ENCODE measurements at regions not wholly inside any gene's neighbourhood (a gene's known extent, or its start where the extent isn't known, plus 50 kb on each side); places are given as distances from the start of the nearest gene placed in this dataset.

GRCh38 chr4:3826247-3827172 is 60.3 kb downstream of the ADRA2C start:
- TF ChIP-seq CTCF (IDR thresholded peaks at IDR 0.05; ENCODE audit: borderline replicate concordance) = no peak
- Histone ChIP-seq H3K9me3 (replicated peaks) (no peaks in the 10 kb centered on the region), H3K36me3 (no peaks in the 10 kb centered on the region), H3K27ac (replicated peaks) (no peak overlapping the region), H3K4me3 (no peak overlapping the region), H3K27me3 (ENCODE audit: low read depth) (peaks cover 33% of the 10 kb centered on the region), H3K4me1 (peaks cover 18% of the 10 kb centered on the region)
- DNase-seq = no peak
- intact Hi-C loops (cut with micrococcal nuclease) = no loop called here

- intact Hi-C loops (cut with micrococcal nuclease) = no loop called here
- peaks cover 25% of the 10 kb centered on the region for H3K27me3 ChIP-seq (ENCODE audit: low read depth)
- DNase-seq = peak; percentile 85
- no peaks in the 10 kb centered on the region for H3K36me3 ChIP-seq
- H3K9me3 ChIP-seq (replicated peaks) = no peaks in the 10 kb centered on the region
- peak overlapping the region; percentile 82 for H3K27ac ChIP-seq (replicated peaks)
- TF ChIP-seq CTCF (IDR thresholded peaks at IDR 0.05; ENCODE audit: borderline replicate concordance) = no peak
- peaks cover 18% of the 10 kb centered on the region for H3K4me1 ChIP-seq
- peak overlapping the region; percentile 35 for H3K4me3 ChIP-seq
Measured at GRCh38 chr4:3827616-3828492, 61.7 kb downstream of the ADRA2C start.

GRCh38 chr4:3828546-3828945 is 62.4 kb downstream of the ADRA2C start:
- Histone ChIP-seq H3K9me3 (replicated peaks) (no peaks in the 10 kb centered on the region), H3K4me1 (peaks cover 18% of the 10 kb centered on the region), H3K27ac (replicated peaks) (no peak overlapping the region), H3K36me3 (no peaks in the 10 kb centered on the region), H3K27me3 (ENCODE audit: low read depth) (peaks cover 32% of the 10 kb centered on the region), H3K4me3 (no peak overlapping the region)
- no peak for DNase-seq
- intact Hi-C loops (cut with micrococcal nuclease) = no loop called here
- TF ChIP-seq CTCF (IDR thresholded peaks at IDR 0.05; ENCODE audit: borderline replicate concordance) = no peak

- Histone ChIP-seq H3K27me3 (ENCODE audit: low read depth) (peaks cover 40% of the 10 kb centered on the region), H3K4me1 (peaks cover 18% of the 10 kb centered on the region), H3K36me3 (no peaks in the 10 kb centered on the region), H3K9me3 (replicated peaks) (no peaks in the 10 kb centered on the region), H3K27ac (replicated peaks) (no peak overlapping the region), H3K4me3 (no peak overlapping the region)
- TF ChIP-seq CTCF (IDR thresholded peaks at IDR 0.05; ENCODE audit: borderline replicate concordance) = no peak
- intact Hi-C loops (cut with micrococcal nuclease) = no loop called here
- DNase-seq = no peak
Measured at GRCh38 chr4:3829211-3829955, 63.2 kb downstream of the ADRA2C start.

Data from left ventricle myocardium inferior (tissue), 1 donor.